ENCODE measurements at regions not wholly inside any gene's neighbourhood (a gene's known extent, or its start where the extent isn't known, plus 50 kb on each side); places are given as distances from the start of the nearest gene placed in this dataset.

DNA sequence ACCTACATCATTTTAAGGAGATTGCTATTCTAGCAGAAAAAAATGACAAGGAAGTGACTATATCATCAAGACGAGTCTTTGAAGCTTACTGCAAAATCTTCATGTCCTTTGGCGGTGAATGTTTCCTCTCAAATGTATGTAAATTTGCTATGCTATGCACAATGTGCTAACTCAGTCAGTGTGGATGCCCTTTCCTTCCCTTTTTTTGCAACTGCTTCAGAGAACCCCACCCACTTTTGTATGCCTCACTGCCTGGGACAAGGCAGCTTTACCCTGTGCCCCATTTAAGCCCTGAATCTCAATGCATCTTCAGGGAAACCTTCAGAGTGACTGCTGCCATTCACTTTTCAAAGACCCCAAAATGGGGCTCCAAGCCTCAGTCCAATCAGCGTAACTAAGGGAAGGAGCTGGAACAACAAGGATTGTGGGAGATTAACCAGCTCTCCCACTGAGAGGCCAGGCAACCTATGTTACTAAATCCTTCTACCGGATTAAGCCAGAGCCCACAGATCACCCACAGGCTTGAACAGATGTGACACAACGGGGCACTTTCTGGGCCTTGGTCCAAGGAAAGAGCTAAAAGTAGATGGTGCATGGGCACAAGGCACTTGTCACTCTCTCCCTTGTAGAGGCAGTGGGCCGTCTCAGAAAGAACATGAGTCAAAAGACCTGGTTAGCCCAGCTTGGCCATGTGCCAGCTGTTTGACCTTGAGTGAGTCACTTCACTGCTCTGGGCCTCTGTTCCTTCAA lies 154.4 kb downstream of the PLPP3 start:
- peak; percentile 8 for DNase-seq (ENCODE audit: low spot score)
- in situ Hi-C loops (cut with HindIII; ENCODE audit: low sequenced_read_pairs): no loop called here

DNA sequence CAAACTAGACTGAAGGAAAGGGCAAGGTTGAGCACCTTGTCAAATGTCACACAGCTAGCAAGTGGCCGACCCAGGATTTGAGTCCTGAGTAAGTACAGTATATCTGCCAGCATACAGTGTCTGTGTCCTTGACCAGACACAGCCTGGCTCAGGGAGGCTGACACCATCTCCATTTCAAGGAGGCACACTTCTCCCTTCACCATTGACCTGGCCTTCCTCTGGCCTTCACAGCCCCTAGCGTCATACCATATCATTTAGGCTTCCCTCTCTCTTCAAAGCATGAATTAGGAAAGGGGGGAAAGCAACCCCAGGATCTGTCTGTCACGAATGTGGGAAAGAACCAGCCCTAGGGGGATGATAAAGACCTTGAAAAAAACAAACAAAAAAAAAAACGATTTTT lies 155.6 kb downstream of the PLPP3 start:
- in situ Hi-C loops (cut with HindIII; ENCODE audit: low sequenced_read_pairs): no loop called here
- DNase-seq (ENCODE audit: low spot score): no peak

DNA sequence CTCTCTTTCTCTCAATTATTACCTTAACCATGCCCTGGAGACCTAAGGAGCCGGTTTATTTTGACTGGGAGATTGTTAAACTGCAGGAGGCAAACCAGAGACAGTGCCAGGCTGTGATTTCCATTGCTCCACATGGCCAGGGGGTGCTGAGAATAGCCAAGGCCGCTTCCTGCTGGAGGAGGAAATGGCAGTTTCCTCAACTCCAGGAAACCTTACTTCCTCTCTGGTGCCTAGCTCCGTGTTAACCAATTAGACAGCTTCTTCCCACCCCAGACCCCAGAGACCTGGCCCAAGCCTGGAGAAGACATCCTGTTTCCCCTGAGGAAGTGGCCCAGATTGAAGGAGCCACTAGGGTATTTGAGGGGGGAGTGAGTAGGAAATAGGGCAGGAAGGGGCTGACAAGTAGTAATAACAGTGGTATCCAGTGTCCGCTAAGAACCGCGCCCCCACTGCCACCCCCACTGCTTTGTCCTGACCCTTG lies 161.2 kb downstream of the PLPP3 start:
- DNase-seq (ENCODE audit: low spot score): no peak
- in situ Hi-C loops (cut with HindIII; ENCODE audit: low sequenced_read_pairs): no loop called here

- DNase-seq (ENCODE audit: low spot score): no peak
- in situ Hi-C loops (cut with HindIII; ENCODE audit: low sequenced_read_pairs): no loop called here
Measured at GRCh38 chr1:56417646-56418045, 161.7 kb downstream of the PLPP3 start.

- in situ Hi-C loops (cut with HindIII; ENCODE audit: low sequenced_read_pairs): no loop called here
- DNase-seq (ENCODE audit: low spot score): no peak
Measured at GRCh38 chr1:56416495-56416894, 162.9 kb downstream of the PLPP3 start.

DNA sequence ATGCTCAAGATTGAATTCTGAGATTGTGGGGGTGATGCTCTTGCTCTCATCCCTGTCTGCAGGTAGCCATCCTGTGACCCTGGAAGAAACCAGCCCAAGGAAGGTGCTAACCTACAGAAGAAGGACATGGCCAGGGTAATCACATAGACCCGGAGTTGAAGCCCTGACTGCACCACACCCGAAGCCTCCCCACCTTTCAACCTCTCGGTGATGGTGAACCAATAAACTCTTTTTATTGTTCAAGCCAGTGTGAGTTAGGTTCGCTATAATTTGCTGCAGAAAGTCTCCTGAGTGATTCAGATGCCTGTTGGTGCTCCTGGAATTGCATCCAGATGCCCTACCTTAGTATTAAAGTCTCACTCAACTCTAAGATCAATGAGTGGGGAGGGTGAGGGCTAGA lies 163.6 kb downstream of the PLPP3 start:
- in situ Hi-C loops (cut with HindIII; ENCODE audit: low sequenced_read_pairs): no loop called here
- DNase-seq (ENCODE audit: low spot score): no peak

DNA sequence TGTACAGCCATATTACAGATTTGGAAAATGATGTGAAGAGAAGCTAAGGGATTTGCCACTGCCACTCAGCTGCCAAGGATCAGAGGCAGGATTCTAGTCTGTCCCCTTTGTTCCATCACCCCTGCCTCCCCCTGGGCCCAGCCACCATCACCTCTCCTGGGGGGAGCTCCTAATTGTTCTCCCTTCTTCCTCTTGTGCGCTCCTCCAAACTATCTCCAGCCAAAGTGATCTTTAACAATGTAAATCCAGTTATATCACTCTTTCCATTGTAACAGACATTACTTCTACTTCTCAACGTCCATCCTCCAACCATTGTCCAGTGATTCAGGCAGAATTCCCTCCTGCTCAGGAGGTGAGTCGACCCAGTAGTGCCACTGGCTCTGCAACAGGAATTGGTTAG lies 164.1 kb downstream of the PLPP3 start:
- DNase-seq (ENCODE audit: low spot score): no peak
- in situ Hi-C loops (cut with HindIII; ENCODE audit: low sequenced_read_pairs): no loop called here

- in situ Hi-C loops (cut with HindIII; ENCODE audit: low sequenced_read_pairs): no loop called here
- no peak for DNase-seq (ENCODE audit: low spot score)
Measured at GRCh38 chr1:56414728-56415224, 164.6 kb downstream of the PLPP3 start.

DNA sequence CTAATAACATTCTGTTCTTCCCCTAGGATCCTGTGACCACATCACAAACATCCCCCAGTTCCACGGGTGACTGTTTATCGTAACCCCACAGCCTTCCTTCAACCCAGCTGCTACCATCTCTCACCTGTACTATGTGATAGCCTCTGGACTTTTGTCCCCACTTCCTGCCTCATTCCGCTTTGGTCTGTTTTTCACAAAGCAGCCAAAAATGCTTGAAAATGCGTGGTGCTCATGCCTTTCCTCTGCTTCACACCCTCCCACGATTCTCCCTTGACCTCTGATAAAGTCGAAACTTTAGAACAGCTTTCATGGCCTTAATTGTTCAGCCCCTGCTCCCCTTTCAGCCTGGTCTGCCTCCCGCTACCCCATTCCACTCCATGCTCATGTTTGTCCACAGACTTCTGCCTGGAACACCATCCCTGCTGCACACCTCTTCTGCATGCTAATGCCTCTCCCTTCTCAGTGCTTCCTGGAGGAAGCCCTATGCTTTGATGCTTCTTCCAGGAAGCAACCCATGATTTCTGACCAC lies 165.6 kb downstream of the PLPP3 start:
- in situ Hi-C loops (cut with HindIII; ENCODE audit: low sequenced_read_pairs): no loop called here
- DNase-seq (ENCODE audit: low spot score): no peak

DNA sequence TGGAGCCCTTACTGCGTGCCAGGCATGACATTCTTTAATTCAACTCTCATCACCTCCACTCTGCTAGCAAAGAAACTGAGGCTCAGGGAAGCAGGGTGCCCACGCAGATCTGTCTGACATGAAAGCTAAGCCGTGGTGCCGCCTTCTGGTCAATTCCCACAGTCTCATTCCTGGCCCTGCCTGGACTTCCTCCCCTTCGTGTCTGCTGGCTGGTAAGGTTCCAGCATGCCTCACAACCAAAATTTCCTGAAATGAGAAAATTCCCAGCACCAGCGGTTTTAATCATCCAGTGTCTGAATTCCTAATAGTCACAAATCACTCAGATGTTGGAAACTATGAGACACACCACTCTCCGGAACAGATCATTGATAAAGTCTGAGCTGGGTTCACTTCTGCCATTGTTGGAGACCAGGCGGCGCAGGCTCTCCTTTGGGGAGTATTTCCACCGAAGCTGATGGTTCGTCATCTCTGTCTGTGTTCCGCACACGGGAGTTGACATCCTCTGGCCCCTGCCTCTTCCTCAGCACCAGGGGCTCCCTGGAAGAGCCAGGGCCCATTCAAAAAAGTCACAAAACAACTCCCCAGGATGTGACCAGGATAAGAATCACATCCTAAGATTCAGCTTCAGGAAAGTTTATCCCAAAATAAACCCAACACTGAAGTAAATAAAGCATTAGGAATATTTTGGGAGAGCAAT lies 167.7 kb downstream of the PLPP3 start:
- in situ Hi-C loops (cut with HindIII; ENCODE audit: low sequenced_read_pairs): no loop called here
- no peak for DNase-seq (ENCODE audit: low spot score)

- in situ Hi-C loops (cut with HindIII; ENCODE audit: low sequenced_read_pairs): no loop called here
- no peak for DNase-seq (ENCODE audit: low spot score)
Measured at GRCh38 chr1:56411021-56411420, 168.3 kb downstream of the PLPP3 start.

GRCh38 chr1:56410405-56410804 lies 169.0 kb downstream of the PLPP3 start:
- in situ Hi-C loops (cut with HindIII; ENCODE audit: low sequenced_read_pairs): no loop called here
- DNase-seq (ENCODE audit: low spot score): no peak

DNA sequence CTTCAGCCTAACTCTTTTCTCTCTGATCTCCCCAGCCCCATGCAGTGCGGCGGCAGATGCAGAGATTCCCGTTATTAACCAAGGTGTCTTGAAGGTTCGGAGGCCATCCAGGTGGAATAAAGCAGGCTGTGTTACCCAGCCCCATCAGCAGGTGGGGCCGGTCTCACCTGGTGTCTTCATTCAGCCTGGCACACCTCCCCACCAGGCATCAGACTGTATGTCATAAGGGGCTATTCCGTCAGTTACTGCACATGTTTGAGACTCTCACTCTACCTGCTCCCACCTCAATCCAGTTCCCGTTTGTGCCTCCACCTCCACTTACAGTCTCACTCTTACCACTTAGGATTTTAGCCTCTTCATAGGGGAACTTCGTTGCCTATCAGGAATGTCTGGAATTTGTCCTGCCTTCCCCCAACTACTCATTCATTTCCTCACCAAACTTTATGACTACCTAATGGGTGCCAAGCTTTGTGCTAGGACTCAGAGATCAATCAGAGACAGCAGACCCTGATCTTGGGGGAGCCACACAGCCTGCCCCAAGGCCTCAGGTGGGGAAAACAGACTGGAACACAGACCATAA lies 170.2 kb downstream of the PLPP3 start:
- no peak for DNase-seq (ENCODE audit: low spot score)
- in situ Hi-C loops (cut with HindIII; ENCODE audit: low sequenced_read_pairs): no loop called here

- no peak for DNase-seq (ENCODE audit: low spot score)
- in situ Hi-C loops (cut with HindIII; ENCODE audit: low sequenced_read_pairs): no loop called here
Measured at GRCh38 chr1:56406821-56407220, 172.5 kb downstream of the PLPP3 start.

DNA sequence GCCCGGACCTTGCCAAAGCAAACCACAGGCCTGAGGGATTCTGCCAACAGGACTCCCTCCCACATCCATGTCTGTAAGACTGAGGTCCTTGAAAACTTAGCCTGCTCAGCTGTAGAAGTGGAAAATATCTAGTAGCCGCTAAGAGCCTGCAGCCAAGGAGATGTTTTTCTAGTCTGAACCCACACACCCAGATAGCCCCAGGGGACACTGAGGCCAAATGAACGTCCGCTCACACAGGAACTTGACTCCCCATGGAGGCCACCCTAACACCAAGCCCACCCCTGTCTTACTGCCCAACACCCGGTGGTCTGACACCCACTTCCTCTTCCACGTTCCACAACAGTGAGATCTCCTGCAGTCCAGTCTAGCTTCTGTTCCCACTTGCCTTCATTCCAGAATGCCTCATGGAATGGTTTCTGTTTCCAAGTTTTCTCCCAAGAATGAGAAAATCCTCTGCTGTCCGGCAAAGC lies 174.8 kb downstream of the PLPP3 start:
- DNase-seq (ENCODE audit: low spot score): no peak
- in situ Hi-C loops (cut with HindIII; ENCODE audit: low sequenced_read_pairs): no loop called here

DNA sequence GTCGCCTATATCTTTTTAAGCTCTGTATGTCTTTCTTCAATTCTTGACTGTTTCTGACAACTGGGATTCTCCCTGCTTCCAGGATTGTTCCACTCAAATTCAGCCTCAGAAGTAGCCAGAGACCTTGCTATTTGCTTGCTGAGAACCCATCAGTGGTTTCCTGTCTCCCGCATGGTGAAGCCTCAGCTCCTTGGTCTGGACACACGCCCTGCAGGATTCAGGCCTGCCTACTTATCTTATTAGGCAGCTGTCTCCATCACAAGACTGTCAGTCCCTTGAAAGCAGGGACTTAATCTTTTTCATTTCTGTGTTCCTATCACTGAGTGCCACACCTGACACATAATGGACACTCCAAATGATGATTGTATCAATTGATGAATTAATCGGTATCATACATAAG lies 175.3 kb downstream of the PLPP3 start:
- in situ Hi-C loops (cut with HindIII; ENCODE audit: low sequenced_read_pairs): no loop called here
- no peak for DNase-seq (ENCODE audit: low spot score)

DNA sequence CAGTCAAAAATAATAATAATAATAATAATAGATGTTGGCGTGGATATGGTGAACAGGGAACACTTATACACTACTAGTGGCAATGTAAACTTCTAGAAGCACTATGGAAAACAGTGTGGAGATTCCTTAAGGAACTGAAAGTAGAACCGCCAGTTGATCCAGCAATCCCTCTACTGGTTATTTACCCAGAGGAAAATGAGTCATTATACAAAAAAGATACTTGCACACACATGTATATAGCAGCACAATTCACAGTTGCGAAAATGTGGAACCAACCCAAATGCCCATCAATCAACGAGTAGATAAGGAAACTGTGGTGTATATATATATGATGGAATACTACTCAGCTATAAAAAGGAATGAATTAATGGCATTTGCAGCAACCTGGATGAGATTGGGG lies 176.0 kb downstream of the PLPP3 start:
- no peak for DNase-seq (ENCODE audit: low spot score)
- in situ Hi-C loops (cut with HindIII; ENCODE audit: low sequenced_read_pairs): no loop called here

DNA sequence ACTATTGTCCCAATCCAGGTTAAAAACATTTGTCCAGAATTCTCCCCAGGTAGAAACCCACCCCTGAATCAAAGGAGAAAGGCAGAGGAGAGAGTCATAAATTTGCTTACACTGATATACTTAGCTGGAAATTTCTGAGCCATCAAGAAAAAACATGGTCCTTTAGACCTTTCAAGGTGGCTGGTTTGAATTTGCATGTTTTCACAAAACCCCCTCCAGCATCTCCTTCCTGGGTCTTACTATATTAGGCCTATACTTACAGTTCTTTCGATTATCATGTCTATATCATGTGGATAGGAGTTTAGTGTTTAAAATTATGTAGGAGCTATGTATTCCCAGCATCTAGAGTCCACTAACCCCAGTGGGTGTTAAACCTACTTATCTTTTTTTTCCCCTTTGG lies 178.2 kb downstream of the PLPP3 start:
- no peak for DNase-seq (ENCODE audit: low spot score)
- in situ Hi-C loops (cut with HindIII; ENCODE audit: low sequenced_read_pairs): no loop called here

DNA sequence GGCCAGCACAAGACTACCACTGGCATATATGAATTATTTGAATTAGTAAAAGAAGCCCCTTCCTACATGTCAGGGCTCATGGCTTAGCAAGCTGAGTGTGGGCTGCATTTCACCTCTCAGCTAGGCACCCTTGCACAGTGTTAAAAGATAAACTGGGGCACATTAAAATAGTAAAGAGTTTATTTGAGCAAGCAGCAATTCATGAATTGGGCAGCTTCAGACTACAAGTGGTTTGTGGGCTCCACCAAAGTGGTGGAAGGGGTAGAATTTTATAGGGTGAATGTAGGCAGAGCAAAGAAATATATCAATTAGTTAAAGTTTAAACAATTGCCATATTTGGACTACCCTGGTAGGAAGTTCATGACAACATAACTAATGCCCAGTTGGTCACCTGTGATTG lies 178.8 kb downstream of the PLPP3 start:
- in situ Hi-C loops (cut with HindIII; ENCODE audit: low sequenced_read_pairs): no loop called here
- no peak for DNase-seq (ENCODE audit: low spot score)

DNA sequence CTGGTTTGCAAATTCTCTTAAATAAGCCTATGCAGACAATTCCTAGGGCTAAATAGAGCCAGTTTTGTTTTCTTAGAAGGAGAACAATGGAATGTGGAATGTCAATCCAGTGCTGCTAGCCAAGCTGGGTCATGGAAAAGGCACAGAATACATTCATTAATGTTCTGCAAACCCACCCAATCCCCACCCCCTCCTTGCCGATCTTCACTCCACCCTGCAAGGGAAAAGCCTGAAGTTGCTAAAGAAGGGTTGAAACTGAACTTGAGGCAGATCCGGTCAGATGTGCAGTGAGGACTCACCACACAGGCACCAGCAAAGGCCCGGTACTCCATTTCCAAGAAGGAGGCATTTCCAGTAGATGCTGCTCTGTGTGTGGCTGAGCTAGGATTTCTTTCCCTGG lies 179.6 kb downstream of the PLPP3 start:
- in situ Hi-C loops (cut with HindIII; ENCODE audit: low sequenced_read_pairs): no loop called here
- DNase-seq (ENCODE audit: low spot score): no peak

Data from G401 (cell line).